ENCODE measurements at regions not wholly inside any gene's neighbourhood (a gene's known extent, or its start where the extent isn't known, plus 50 kb on each side); places are given as distances from the start of the nearest gene placed in this dataset.

DNA sequence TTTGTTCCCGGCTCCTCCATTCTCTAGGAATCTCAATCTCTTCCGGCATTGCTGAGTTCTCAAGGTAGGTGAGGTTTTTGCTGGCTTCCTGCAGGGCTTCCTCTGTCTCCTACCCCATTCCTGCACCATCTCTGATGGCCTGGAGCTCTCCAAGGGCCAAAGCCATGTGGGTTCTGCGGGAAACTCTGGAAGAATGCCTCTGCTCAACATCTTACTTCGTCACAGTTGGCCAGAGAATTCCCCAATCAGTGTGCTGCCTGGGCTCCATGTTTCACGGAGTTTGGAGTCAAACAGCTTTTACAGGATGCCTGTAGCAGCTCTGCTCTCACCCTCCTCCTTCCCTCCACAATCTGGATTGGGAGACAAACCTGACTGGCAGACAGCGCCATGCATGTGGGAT, 253.9 kb upstream of the HES1 start:
- no peaks in the 10 kb centered on the region for H3K4me1 ChIP-seq (ENCODE audit: control insufficient read depth in 4 of 4, insufficient read depth in 4 of 4, low read length in 3 of 4)
- no peaks in the 10 kb centered on the region for H3K9me3 ChIP-seq (ENCODE audit: control insufficient read depth in 4 of 4, low read length in 3 of 4)
- H3K4me3 ChIP-seq (ENCODE audit: low read depth in 1 of 3, low read length in 3 of 3): no peak overlapping the region
- no peak overlapping the region for H3K9ac ChIP-seq (ENCODE audit: low read depth in 1 of 2, low read length in 2 of 2)
- WGBS: 94% methylated on average over 6 of the region's 6 CpGs
- H3K27ac ChIP-seq (ENCODE audit: low read depth in 1 of 2, low read length in 2 of 2): no peak overlapping the region
- no peaks in the 10 kb centered on the region for H3K27me3 ChIP-seq (ENCODE audit: control insufficient read depth in 4 of 4, insufficient read depth in 4 of 4, low read length in 3 of 4)
- DNase-seq (ENCODE audit: low spot score): no peak
- H3K36me3 ChIP-seq (ENCODE audit: control insufficient read depth in 4 of 4, insufficient read depth in 3 of 4, low read depth in 1 of 4, low read length in 3 of 4): no peaks in the 10 kb centered on the region
- no peak for TF ChIP-seq JUND (IDR thresholded peaks at IDR 0.05)
- TF ChIP-seq, protein P1, sequence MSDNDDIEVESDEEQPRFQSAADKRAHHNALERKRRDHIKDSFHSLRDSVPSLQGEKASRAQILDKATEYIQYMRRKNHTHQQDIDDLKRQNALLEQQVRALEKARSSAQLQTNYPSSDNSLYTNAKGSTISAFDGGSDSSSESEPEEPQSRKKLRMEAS (IDR thresholded peaks at IDR 0.05): no peak
- no peak for TF ChIP-seq ZBTB33 (IDR thresholded peaks at IDR 0.05)
- TF ChIP-seq FOXA1 (IDR thresholded peaks at IDR 0.05): no peak
- no peak for TF ChIP-seq SP1 (IDR thresholded peaks at IDR 0.05)
- TF ChIP-seq, protein P2, sequence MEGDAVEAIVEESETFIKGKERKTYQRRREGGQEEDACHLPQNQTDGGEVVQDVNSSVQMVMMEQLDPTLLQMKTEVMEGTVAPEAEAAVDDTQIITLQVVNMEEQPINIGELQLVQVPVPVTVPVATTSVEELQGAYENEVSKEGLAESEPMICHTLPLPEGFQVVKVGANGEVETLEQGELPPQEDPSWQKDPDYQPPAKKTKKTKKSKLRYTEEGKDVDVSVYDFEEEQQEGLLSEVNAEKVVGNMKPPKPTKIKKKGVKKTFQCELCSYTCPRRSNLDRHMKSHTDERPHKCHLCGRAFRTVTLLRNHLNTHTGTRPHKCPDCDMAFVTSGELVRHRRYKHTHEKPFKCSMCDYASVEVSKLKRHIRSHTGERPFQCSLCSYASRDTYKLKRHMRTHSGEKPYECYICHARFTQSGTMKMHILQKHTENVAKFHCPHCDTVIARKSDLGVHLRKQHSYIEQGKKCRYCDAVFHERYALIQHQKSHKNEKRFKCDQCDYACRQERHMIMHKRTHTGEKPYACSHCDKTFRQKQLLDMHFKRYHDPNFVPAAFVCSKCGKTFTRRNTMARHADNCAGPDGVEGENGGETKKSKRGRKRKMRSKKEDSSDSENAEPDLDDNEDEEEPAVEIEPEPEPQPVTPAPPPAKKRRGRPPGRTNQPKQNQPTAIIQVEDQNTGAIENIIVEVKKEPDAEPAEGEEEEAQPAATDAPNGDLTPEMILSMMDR (IDR thresholded peaks at IDR 0.05; ENCODE audit: low read depth, low read length, missing input control): no peak
- TF ChIP-seq YY1 (IDR thresholded peaks at IDR 0.05): no peak
- TF ChIP-seq NR2F2 (IDR thresholded peaks at IDR 0.05): no peak
- TF ChIP-seq GABPA (IDR thresholded peaks at IDR 0.05 in 1 of 2, conservative IDR thresholded peaks at IDR 0.05 in 1 of 2): no peak
- TF ChIP-seq HNF4A (conservative IDR thresholded peaks at IDR 0.05): no peak
- TF ChIP-seq RAD21 (IDR thresholded peaks at IDR 0.05): no peak
- no peak for TF ChIP-seq TAF1 (conservative IDR thresholded peaks at IDR 0.05)
- TF ChIP-seq RXRA (IDR thresholded peaks at IDR 0.05): no peak
- TF ChIP-seq HNF4G (IDR thresholded peaks at IDR 0.05): no peak
- TF ChIP-seq REST (IDR thresholded peaks at IDR 0.05): no peak
- no peak for TF ChIP-seq FOXA2 (IDR thresholded peaks at IDR 0.05)
- no peak for TF ChIP-seq ATF3 (IDR thresholded peaks at IDR 0.05)
- TF ChIP-seq EGR1 (IDR thresholded peaks at IDR 0.05; ENCODE audit: low read depth in 2 of 2): no peak

Data from liver (tissue), 8 donors.